PC-3 (cell line): ENCODE measurements at regions not wholly inside any gene's neighbourhood (a gene's known extent, or its start where the extent isn't known, plus 50 kb on each side); places are given as distances from the start of the nearest gene placed in this dataset.
"Not testable (repeated sequence)": the region's sequence is repeated elsewhere in the genome, so short reads cannot be mapped to it uniquely, and the experiment has no call there.

Experiments used
- ATAC-seq: fragments of 200-7000 bp; cut with Tn5 transposase; 2 replicates; pipeline ENCODE4 v1.9.1; 2020; ENCODE audit warnings: mild to moderate bottlenecking, moderate library complexity
- BruUV-seq: library from RNA; stranded (reverse); fragments of 400-500 nt; replicated peaks from 2 replicates; lab custom pipeline; 2021; lab: Mats Ljungman, UMichigan
- CTCF ChIA-PET: fragments of 300-600 bp; sonication (Branson Sonifier 250); formaldehyde crosslinking; loops from one replicate; lab custom pipeline; 2022; ENCODE audit warnings: antibody characterized with exemption; lab: Charles Lee
- POLR2A ChIA-PET: fragments of 300-600 bp; sonication (Branson Sonifier 250); formaldehyde crosslinking; loops from one replicate; lab custom pipeline; 2022; ENCODE audit warnings: antibody characterized with exemption; ENCODE audit not compliant: unreplicated experiment; lab: Charles Lee
- DNase-seq: peaks from one replicate; pipeline ENCODE4 v3.0.0-alpha.2; 2015
- H2AFZ ChIP-seq: fragments of 300-600 bp; sonication (generic); 2 replicates; pipeline ENCODE4 v1.6.0; 2016; ENCODE audit warnings: antibody characterized with exemption, low read length
- H3F3A ChIP-seq: fragments of 300-600 bp; sonication (generic); one replicate; pipeline ENCODE4 v1.6.0; 2017; ENCODE audit warnings: antibody characterized with exemption, low read length, control low read depth, mild to moderate bottlenecking; ENCODE audit not compliant: unreplicated experiment
- H3K27ac ChIP-seq: fragments of 300-600 bp; sonication (generic); 2 replicates; pipeline ENCODE4 v1.5.1; 2016; ENCODE audit warnings: mild to moderate bottlenecking, low read length
- H3K27me3 ChIP-seq: fragments of 300-600 bp; sonication (generic); 2 replicates; pipeline ENCODE4 v1.6.1; 2016; ENCODE audit warnings: low read length, mixed read lengths
- H3K36me3 ChIP-seq: fragments of 300-600 bp; sonication (generic); 2 replicates; pipeline ENCODE4 v1.6.1; 2016; ENCODE audit warnings: low read depth, mixed run types, low read length, mixed read lengths
- H3K4me1 ChIP-seq: fragments of 300-600 bp; sonication (generic); 2 replicates; pipeline ENCODE4 v1.5.1; 2016; ENCODE audit warnings: low read length; ENCODE audit not compliant: insufficient read depth
- H3K4me2 ChIP-seq: fragments of 300-600 bp; sonication (generic); 2 replicates; pipeline ENCODE4 v1.6.0; 2016; ENCODE audit warnings: low read length
- H3K4me3 ChIP-seq: fragments of 300-600 bp; sonication (generic); 2 replicates; pipeline ENCODE4 v1.5.1; 2016; ENCODE audit warnings: mild to moderate bottlenecking, low read length, mixed read lengths
- H3K79me2 ChIP-seq: fragments of 300-600 bp; sonication (generic); 2 replicates; pipeline ENCODE4 v1.6.1; 2017; ENCODE audit warnings: low read length, mixed read lengths
- H3K9ac ChIP-seq: fragments of 300-600 bp; sonication (generic); 2 replicates; pipeline ENCODE4 v1.6.0; 2016; ENCODE audit warnings: mild to moderate bottlenecking, low read length
- H3K9me2 ChIP-seq: fragments of 300-600 bp; sonication (generic); replicated peaks from 2 replicates; pipeline ENCODE4 v1.6.1; 2016; ENCODE audit warnings: mixed run types, low read length, mixed read lengths
- H3K9me3 ChIP-seq: fragments of 300-600 bp; sonication (generic); 2 replicates; pipeline ENCODE4 v1.6.1; 2016; ENCODE audit warnings: low read length, mixed read lengths
- H4K20me1 ChIP-seq: fragments of 300-600 bp; sonication (generic); 2 replicates; pipeline ENCODE4 v1.6.1; 2016; ENCODE audit warnings: low read length, mixed read lengths
- CTCF ChIP-seq: fragments of 300-600 bp; sonication (generic); conservative IDR thresholded peaks from 2 replicates; pipeline ENCODE4 v1.5.1; 2017; ENCODE audit warnings: antibody characterized with exemption, low read depth, mild to moderate bottlenecking, low read length
- EZH2 ChIP-seq: fragments of 300-600 bp; sonication (generic); IDR thresholded peaks from one replicate; pipeline ENCODE4 v1.6.1; 2017; ENCODE audit warnings: antibody characterized with exemption, mild to moderate bottlenecking, low read length; ENCODE audit not compliant: unreplicated experiment
- EZH2phosphoT487 ChIP-seq: fragments of 300-600 bp; sonication (generic); IDR thresholded peaks from 2 replicates; pipeline ENCODE4 v1.6.1; 2018; ENCODE audit warnings: mild to moderate bottlenecking, antibody characterized with exemption, low read length, borderline replicate concordance
- intact Hi-C: fragments of 100-400 bp; cut with micrococcal nuclease; formaldehyde crosslinking; loops from 2 replicates; pipeline ENCODE4 v1.9.0; 2023

- Histone ChIP-seq H3K9me3 (no peaks in the 10 kb centered on the region), H3F3A (no peaks in the 10 kb centered on the region), H3K4me2 (no peak overlapping the region), H3K27ac (no peak overlapping the region), H3K36me3 (no peaks in the 10 kb centered on the region), H2AFZ (no peak overlapping the region), H3K4me3 (no peak overlapping the region), H3K79me2 (no peaks in the 10 kb centered on the region), H4K20me1 (no peaks in the 10 kb centered on the region), H3K4me1 (no peaks in the 10 kb centered on the region), H3K9ac (no peak overlapping the region), H3K27me3 (no peaks in the 10 kb centered on the region), H3K9me2 (no peaks in the 10 kb centered on the region)
- CTCF ChIA-PET, result no interaction called here
- intact Hi-C loops, result no loop called here
- DNase-seq, result no peak
- no peak for ATAC-seq
- TF ChIP-seq CTCF (no peak), EZH2 (no peak), EZH2phosphoT487 (no peak)
- POLR2A ChIA-PET, result interaction anchor here (0.7 kb wide), 1 partner anchor 158 kb away, joined by 4 read pairs; no protein-coding TSS in a partner anchor
- no TSS peak for BruUV-seq
Measured at GRCh38 chr4:141870152-141870551, 233.8 kb downstream of the IL15 start.

- ATAC-seq, result no peak
- Histone ChIP-seq H3K79me2 (no peaks in the 10 kb centered on the region), H3K27me3 (no peaks in the 10 kb centered on the region), H3K4me1 (no peaks in the 10 kb centered on the region), H2AFZ (no peak overlapping the region), H3K36me3 (no peaks in the 10 kb centered on the region), H3K4me3 (no peak overlapping the region), H3F3A (no peaks in the 10 kb centered on the region), H3K9me3 (no peaks in the 10 kb centered on the region), H3K9me2 (no peaks in the 10 kb centered on the region), H3K9ac (no peak overlapping the region), H3K27ac (no peak overlapping the region), H4K20me1 (no peaks in the 10 kb centered on the region), H3K4me2 (no peak overlapping the region)
- no TSS peak for BruUV-seq
- ChIA-PET POLR2A (no interaction called here), CTCF (no interaction called here)
- TF ChIP-seq CTCF, result no peak
- TF ChIP-seq EZH2phosphoT487, result no peak
- TF ChIP-seq EZH2, result no peak
- intact Hi-C loops, result no loop called here
- DNase-seq, result no peak
Measured at GRCh38 chr4:141871086-141871770, 234.8 kb downstream of the IL15 start.

GRCh38 chr4:141882650-141883049 is 246.3 kb downstream of the IL15 start:
- H3K27me3 ChIP-seq, H3K9me3 ChIP-seq, BruUV-seq, H3K4me2 ChIP-seq, H3F3A ChIP-seq, H3K9ac ChIP-seq, H2AFZ ChIP-seq, CTCF ChIA-PET, H3K4me1 ChIP-seq, DNase-seq, H4K20me1 ChIP-seq, POLR2A ChIA-PET, H3K79me2 ChIP-seq, intact Hi-C loops, H3K4me3 ChIP-seq, H3K27ac ChIP-seq, ATAC-seq, H3K9me2 ChIP-seq, H3K36me3 ChIP-seq: not testable (repeated sequence)
